ENCODE measurements at regions not wholly inside any gene's neighbourhood (a gene's known extent, or its start where the extent isn't known, plus 50 kb on each side); places are given as distances from the start of the nearest gene placed in this dataset.
"Not testable (repeated sequence)": the region's sequence is repeated elsewhere in the genome, so short reads cannot be mapped to it uniquely, and the experiment has no call there.

DNA sequence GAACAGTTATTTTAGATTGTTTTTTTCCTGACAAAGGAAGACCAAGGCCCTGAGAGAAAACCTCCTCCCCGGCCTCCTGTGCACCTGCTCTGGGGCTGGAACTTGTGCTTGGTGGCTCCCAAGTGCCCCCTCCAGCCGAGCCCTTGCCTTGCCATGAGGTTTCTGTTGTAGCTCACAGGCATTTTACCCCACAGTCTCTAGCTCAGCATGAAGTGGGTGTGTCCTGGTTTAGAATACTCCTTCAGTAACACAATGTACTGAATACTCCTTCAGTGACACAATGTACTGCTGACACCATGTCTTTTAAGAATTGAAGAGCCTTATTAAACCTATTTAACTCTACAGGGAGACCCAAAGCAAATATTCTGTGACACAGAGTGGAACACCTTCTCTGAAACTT is 116.1 kb downstream of the OR4M2 start:
- TF ChIP-seq, protein P1, sequence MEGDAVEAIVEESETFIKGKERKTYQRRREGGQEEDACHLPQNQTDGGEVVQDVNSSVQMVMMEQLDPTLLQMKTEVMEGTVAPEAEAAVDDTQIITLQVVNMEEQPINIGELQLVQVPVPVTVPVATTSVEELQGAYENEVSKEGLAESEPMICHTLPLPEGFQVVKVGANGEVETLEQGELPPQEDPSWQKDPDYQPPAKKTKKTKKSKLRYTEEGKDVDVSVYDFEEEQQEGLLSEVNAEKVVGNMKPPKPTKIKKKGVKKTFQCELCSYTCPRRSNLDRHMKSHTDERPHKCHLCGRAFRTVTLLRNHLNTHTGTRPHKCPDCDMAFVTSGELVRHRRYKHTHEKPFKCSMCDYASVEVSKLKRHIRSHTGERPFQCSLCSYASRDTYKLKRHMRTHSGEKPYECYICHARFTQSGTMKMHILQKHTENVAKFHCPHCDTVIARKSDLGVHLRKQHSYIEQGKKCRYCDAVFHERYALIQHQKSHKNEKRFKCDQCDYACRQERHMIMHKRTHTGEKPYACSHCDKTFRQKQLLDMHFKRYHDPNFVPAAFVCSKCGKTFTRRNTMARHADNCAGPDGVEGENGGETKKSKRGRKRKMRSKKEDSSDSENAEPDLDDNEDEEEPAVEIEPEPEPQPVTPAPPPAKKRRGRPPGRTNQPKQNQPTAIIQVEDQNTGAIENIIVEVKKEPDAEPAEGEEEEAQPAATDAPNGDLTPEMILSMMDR (IDR thresholded peaks at IDR 0.05) = not testable (repeated sequence)
- TF ChIP-seq POLR2A (IDR thresholded peaks at IDR 0.05) = not testable (repeated sequence)
